ENCODE measurements at regions not wholly inside any gene's neighbourhood (a gene's known extent, or its start where the extent isn't known, plus 50 kb on each side); places are given as distances from the start of the nearest gene placed in this dataset.

DNA sequence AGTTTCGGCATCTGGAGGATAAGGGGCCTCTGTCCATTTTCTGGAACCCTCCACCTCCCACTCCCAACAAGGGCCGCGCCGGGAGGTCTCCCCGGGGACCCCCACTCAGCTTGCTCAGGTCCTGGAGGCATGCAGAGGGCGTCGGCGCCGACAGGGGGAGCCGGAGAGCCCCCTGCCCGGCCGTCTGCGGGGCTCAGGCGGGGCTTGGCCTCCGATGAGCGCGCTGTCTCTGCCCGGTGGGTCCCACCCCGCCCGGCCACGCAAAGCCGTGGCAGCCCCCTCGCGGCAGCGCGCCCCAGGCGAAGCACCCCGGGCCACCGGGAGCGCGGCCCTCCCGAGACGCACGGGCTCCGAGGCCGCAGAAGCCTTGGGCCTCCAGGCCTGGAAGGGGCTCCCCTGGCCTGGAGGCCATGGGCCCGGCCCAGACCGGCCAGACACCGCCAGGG is 149.7 kb upstream of the ZNF536 start:
- Histone ChIP-seq H2AFZ (ENCODE audit: low read length) (no peak overlapping the region), H2BK12ac (ENCODE audit: low read depth, low read length) (no peak overlapping the region), H2BK15ac (ENCODE audit: low read length) (no peak overlapping the region), H3K23me2 (ENCODE audit: low read depth, low read length) (peaks cover 12% of the 10 kb centered on the region; the same call in 1 of the 2 replicates), H3K4me1 (replicated peaks in 1 of 4; ENCODE audit: control insufficient read depth in 3 of 4, insufficient read depth in 4 of 4, low read length in 3 of 4) (peaks cover 0 to 15% (median 10%) of the 10 kb centered on the region in 4 experiments; a peak in 6 of 7 replicates), H2BK5ac (ENCODE audit: low read depth, low read length) (no peak overlapping the region), H3K23ac (ENCODE audit: insufficient read length) (no peak overlapping the region), H4K20me1 (replicated peaks in 1 of 2; ENCODE audit: control insufficient read depth in 1 of 2, insufficient read depth in 2 of 2, low read length in 2 of 2) (peaks cover 0 to 2% of the 10 kb centered on the region in 2 experiments), H3K18ac (ENCODE audit: extremely low read depth, low read length) (no peak overlapping the region), H3K27me3 (replicated peaks in 1 of 4; ENCODE audit: control insufficient read depth in 3 of 4, extremely low read depth in 1 of 4, insufficient read depth in 3 of 4, low read length in 3 of 4) (peaks cover 23 to 52% (median 51%) of the 10 kb centered on the region in 4 experiments), H3K4ac (replicated peaks; ENCODE audit: insufficient read length, low read depth, low read length) (no peak overlapping the region), H3K14ac (ENCODE audit: insufficient read length) (no peak overlapping the region), H4K5ac (ENCODE audit: insufficient read length, low read depth, low read length) (no peak overlapping the region), H3K9me3 (ENCODE audit: insufficient read depth in 2 of 2, low read depth in 1 of 2, low read length in 1 of 2) (no peaks in the 10 kb centered on the region), H2AK5ac (ENCODE audit: low read depth, low read length) (no peak overlapping the region), H3K79me1 (ENCODE audit: low read depth, low read length) (no peaks in the 10 kb centered on the region), H3K56ac (replicated peaks; ENCODE audit: insufficient read length, low read depth, low read length) (no peak overlapping the region), H3K79me2 (ENCODE audit: control insufficient read depth in 1 of 2, insufficient read depth in 2 of 2, low read length in 2 of 2) (no peaks in the 10 kb centered on the region), H3K9ac (replicated peaks in 1 of 4; ENCODE audit: extremely low read depth in 1 of 4, low read depth in 3 of 4, low read length in 3 of 4) (no peak overlapping the region), H3K4me3 (ENCODE audit: extremely low read depth in 1 of 4, insufficient read depth in 2 of 4, low read depth in 3 of 4, low read length in 4 of 4) (peak overlapping the region; percentile 34 to 77 (median 42); a peak in 7 of 8 replicates), H3K27ac (ENCODE audit: low read depth, low read length) (no peak overlapping the region), H2BK120ac (replicated peaks; ENCODE audit: low read depth, low read length) (no peak overlapping the region), H3K36me3 (ENCODE audit: control insufficient read depth in 2 of 4, insufficient read depth in 4 of 4, low read length in 3 of 4) (no peaks in the 10 kb centered on the region), H4K8ac (ENCODE audit: extremely low read depth, insufficient read depth, low read length) (no peak overlapping the region), H4K91ac (replicated peaks; ENCODE audit: insufficient read length, low read length) (no peak overlapping the region), H2BK20ac (ENCODE audit: low read length) (no peak overlapping the region), H3K4me2 (ENCODE audit: insufficient read depth in 1 of 2, low read depth in 2 of 2, low read length in 2 of 2) (peak overlapping the region; percentile 80 to 85)
- ChIA-PET CTCF (ENCODE audit: partially characterized antibody) (interaction anchor here (1.0 to 1.3 kb wide), 6 partner anchors 11 to 356 kb away, joined by 3 to 5 read pairs (median 3); no protein-coding TSS in a partner anchor), POLR2A (ENCODE audit: partially characterized antibody) (no interaction called here)
- 6% methylated on average over 22 of the region's 39 CpGs; no CpG with 5 or more reads in 1 of the 2 experiments for WGBS, 2 experiments (ENCODE audit: extremely low coverage in 1 of 2, insufficient coverage in 1 of 2, insufficient read length in 1 of 2, insufficient replicate concordance in 2 of 2, low coverage in 1 of 2, low lambda C conversion rate in 2 of 2, missing lambda C conversion rate in 1 of 2)
- FAIRE-seq (no peak), DNase-seq (ENCODE audit: low read depth in 1 of 2, low spot score in 2 of 2) (peak in 1 of 2 experiments; percentile 90)
- no peak for TF ChIP-seq PHF8 (conservative IDR thresholded peaks at IDR 0.05; ENCODE audit: low read depth, low read length)
- TF ChIP-seq, protein P1, sequence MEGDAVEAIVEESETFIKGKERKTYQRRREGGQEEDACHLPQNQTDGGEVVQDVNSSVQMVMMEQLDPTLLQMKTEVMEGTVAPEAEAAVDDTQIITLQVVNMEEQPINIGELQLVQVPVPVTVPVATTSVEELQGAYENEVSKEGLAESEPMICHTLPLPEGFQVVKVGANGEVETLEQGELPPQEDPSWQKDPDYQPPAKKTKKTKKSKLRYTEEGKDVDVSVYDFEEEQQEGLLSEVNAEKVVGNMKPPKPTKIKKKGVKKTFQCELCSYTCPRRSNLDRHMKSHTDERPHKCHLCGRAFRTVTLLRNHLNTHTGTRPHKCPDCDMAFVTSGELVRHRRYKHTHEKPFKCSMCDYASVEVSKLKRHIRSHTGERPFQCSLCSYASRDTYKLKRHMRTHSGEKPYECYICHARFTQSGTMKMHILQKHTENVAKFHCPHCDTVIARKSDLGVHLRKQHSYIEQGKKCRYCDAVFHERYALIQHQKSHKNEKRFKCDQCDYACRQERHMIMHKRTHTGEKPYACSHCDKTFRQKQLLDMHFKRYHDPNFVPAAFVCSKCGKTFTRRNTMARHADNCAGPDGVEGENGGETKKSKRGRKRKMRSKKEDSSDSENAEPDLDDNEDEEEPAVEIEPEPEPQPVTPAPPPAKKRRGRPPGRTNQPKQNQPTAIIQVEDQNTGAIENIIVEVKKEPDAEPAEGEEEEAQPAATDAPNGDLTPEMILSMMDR (IDR thresholded peaks at IDR 0.05; ENCODE audit: control extremely low read depth in 1 of 3, insufficient read depth in 1 of 3, low read depth in 1 of 3, low read length in 3 of 3), result peak; percentile 74 to 85 (median 79)
- no peak for TF ChIP-seq KDM5A (IDR thresholded peaks at IDR 0.05; ENCODE audit: low read length)
- TF ChIP-seq, protein P2, sequence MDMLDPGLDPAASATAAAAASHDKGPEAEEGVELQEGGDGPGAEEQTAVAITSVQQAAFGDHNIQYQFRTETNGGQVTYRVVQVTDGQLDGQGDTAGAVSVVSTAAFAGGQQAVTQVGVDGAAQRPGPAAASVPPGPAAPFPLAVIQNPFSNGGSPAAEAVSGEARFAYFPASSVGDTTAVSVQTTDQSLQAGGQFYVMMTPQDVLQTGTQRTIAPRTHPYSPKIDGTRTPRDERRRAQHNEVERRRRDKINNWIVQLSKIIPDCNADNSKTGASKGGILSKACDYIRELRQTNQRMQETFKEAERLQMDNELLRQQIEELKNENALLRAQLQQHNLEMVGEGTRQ (IDR thresholded peaks at IDR 0.05; ENCODE audit: low read length), result no peak
- TF ChIP-seq GTF2F1 (IDR thresholded peaks at IDR 0.05; ENCODE audit: borderline replicate concordance, low read depth, low read length), result no peak
- TF ChIP-seq SP1 (IDR thresholded peaks at IDR 0.05; ENCODE audit: low read depth, low read length), result no peak
- TF ChIP-seq MAFK (IDR thresholded peaks at IDR 0.05; ENCODE audit: low read depth, low read length), result no peak
- no peak for TF ChIP-seq FOSL1 (IDR thresholded peaks at IDR 0.05; ENCODE audit: insufficient read depth, low read depth, low read length)
- no peak for TF ChIP-seq TAF7 (optimal IDR thresholded peaks at IDR 0.05; ENCODE audit: borderline replicate concordance, low read depth, low read length)
- no peak for TF ChIP-seq ASH2L (IDR thresholded peaks at IDR 0.05; ENCODE audit: low read length)

Data from H1 (cell line).